Type B pancreatic cell (in vitro differentiated cells): ENCODE measurements at regions not wholly inside any gene's neighbourhood (a gene's known extent, or its start where the extent isn't known, plus 50 kb on each side); places are given as distances from the start of the nearest gene placed in this dataset. TPM values are rescaled to one million over a fixed set of nuclear protein-coding genes. Genes with fewer than 3 reads are reported as not detected.

Source experiments
- DNase-seq: peaks from one replicate; pipeline ENCODE4 v3.0.0; 2021; ENCODE audit warnings: mixed read lengths; ENCODE audit not compliant: unreplicated experiment; ENCODE audit errors: extremely low spot score
- H3K27ac Mint-ChIP-seq: 2 replicates; pipeline ENCODE4 v1.8.0; 2021; ENCODE audit warnings: mild to moderate bottlenecking, mixed read lengths
- H3K27me3 Mint-ChIP-seq: 2 replicates; pipeline ENCODE4 v1.8.0; 2021; ENCODE audit warnings: mixed read lengths
- H3K36me3 Mint-ChIP-seq: 2 replicates; pipeline ENCODE4 v1.8.0; 2021; ENCODE audit warnings: mixed read lengths
- H3K4me1 Mint-ChIP-seq: one replicate; pipeline ENCODE4 v1.8.0; 2021; ENCODE audit warnings: mixed read lengths; ENCODE audit not compliant: unreplicated experiment
- H3K4me3 Mint-ChIP-seq: 2 replicates; pipeline ENCODE4 v1.8.0; 2021; ENCODE audit warnings: mild to moderate bottlenecking, mixed read lengths
- H3K9me3 Mint-ChIP-seq: 2 replicates; pipeline ENCODE4 v1.8.0; 2021; ENCODE audit warnings: mixed read lengths
- microRNA-seq: library from miRNA; unstranded; fragments of <30 nt; microRNA quantifications from one replicate; pipeline ENCODE4, GENCODE V29; 2020
- TF ChIP-seq, protein P1 (sequence below): fragments of 200-600 bp; sonication (generic); conservative IDR thresholded peaks from 2 replicates; pipeline ENCODE4 v1.5.0; 2021; ENCODE audit warnings: antibody characterized with exemption, mild to moderate bottlenecking

DNA sequence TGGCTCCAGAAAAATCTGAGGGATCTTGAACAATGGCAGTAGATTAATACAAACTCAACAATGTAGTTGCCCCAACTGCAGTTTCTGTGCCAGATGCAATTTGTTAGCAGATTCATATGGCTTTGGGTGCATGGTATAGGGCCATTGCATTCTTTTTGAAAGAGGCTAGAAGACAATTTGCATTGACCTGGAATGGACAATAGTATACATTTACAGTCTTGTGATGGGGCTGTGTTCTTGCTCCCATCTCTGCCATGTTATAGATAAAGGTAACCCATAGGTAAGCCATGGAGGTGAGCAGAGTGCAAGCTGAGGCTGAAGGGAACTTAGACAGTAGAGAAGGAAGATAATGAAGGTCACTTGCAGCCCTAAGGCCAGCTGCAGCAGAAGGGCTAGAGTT lies 50.1 kb upstream of the DIO3 start:
- H3K36me3 Mint-ChIP-seq: no peaks in the 10 kb centered on the region
- TF ChIP-seq, protein P1, sequence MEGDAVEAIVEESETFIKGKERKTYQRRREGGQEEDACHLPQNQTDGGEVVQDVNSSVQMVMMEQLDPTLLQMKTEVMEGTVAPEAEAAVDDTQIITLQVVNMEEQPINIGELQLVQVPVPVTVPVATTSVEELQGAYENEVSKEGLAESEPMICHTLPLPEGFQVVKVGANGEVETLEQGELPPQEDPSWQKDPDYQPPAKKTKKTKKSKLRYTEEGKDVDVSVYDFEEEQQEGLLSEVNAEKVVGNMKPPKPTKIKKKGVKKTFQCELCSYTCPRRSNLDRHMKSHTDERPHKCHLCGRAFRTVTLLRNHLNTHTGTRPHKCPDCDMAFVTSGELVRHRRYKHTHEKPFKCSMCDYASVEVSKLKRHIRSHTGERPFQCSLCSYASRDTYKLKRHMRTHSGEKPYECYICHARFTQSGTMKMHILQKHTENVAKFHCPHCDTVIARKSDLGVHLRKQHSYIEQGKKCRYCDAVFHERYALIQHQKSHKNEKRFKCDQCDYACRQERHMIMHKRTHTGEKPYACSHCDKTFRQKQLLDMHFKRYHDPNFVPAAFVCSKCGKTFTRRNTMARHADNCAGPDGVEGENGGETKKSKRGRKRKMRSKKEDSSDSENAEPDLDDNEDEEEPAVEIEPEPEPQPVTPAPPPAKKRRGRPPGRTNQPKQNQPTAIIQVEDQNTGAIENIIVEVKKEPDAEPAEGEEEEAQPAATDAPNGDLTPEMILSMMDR: no peak

More for the DNA sequence above, 50.1 kb upstream of the DIO3 start:
- Mint-ChIP-seq H3K4me1 (no peaks in the 10 kb centered on the region), H3K9me3 (peaks cover 6% of the 10 kb centered on the region), H3K27me3 (no peaks in the 10 kb centered on the region), H3K4me3 (no peak overlapping the region), H3K27ac (no peak overlapping the region)
- no peak for DNase-seq

Small RNAs in the stretch of these regions (microRNA-seq; reads per million reads assigned to microRNA genes)
- gene MIR1185-1 (1.4 reads per million), gene MIR1185-2 (not detected), gene MIR1193 (not detected), gene MIR1197 (0.83 reads per million), gene MIR134 (6.6 reads per million, percentile 25 among the genes with 10 or more reads in this experiment), gene MIR154 (9.6 reads per million, percentile 31 among the genes with 10 or more reads in this experiment), gene MIR299 (3.0 reads per million, percentile 5 among the genes with 10 or more reads in this experiment), gene MIR300 (not detected), gene MIR323A (11.6 reads per million, percentile 34 among the genes with 10 or more reads in this experiment), gene MIR323B (3.0 reads per million, percentile 5 among the genes with 10 or more reads in this experiment), gene MIR329-1 (not detected), gene MIR329-2 (not detected), gene MIR369 (63.9 reads per million, percentile 58 among the genes with 10 or more reads in this experiment), gene MIR376A1 (not detected), gene MIR376A2 (not detected), gene MIR376B (3.9 reads per million, percentile 13 among the genes with 10 or more reads in this experiment), gene MIR376C (38.6 reads per million, percentile 53 among the genes with 10 or more reads in this experiment), gene MIR377 (2.8 reads per million, percentile 3 among the genes with 10 or more reads in this experiment), gene MIR379 (20.4 reads per million, percentile 43 among the genes with 10 or more reads in this experiment), gene MIR380 (1.7 reads per million), gene MIR381 (19.0 reads per million, percentile 42 among the genes with 10 or more reads in this experiment), gene MIR382 (25.6 reads per million, percentile 48 among the genes with 10 or more reads in this experiment), gene MIR409 (145 reads per million, percentile 67 among the genes with 10 or more reads in this experiment), gene MIR411 (101 reads per million, percentile 63 among the genes with 10 or more reads in this experiment), gene MIR412 (0.83 reads per million), gene MIR485 (5.5 reads per million, percentile 21 among the genes with 10 or more reads in this experiment), gene MIR487A (7.2 reads per million, percentile 27 among the genes with 10 or more reads in this experiment), gene MIR487B (301 reads per million, percentile 72 among the genes with 10 or more reads in this experiment), gene MIR494 (7.7 reads per million, percentile 29 among the genes with 10 or more reads in this experiment), gene MIR495 (2.5 reads per million), gene MIR496 (2.2 reads per million), gene MIR539 (2.2 reads per million), gene MIR541 (not detected), gene MIR543 (6.1 reads per million, percentile 22 among the genes with 10 or more reads in this experiment), gene MIR544A (not detected), gene MIR654 (14.0 reads per million, percentile 37 among the genes with 10 or more reads in this experiment), gene MIR655 (not detected), gene MIR656 (1.4 reads per million), gene MIR668 (not detected), gene MIR758 (not detected), gene MIR889 (20.9 reads per million, percentile 44 among the genes with 10 or more reads in this experiment)
